Raji (cell line): ENCODE measurements at regions not wholly inside any gene's neighbourhood (a gene's known extent, or its start where the extent isn't known, plus 50 kb on each side); places are given as distances from the start of the nearest gene placed in this dataset.

Experiments used
- POLR2A ChIP-seq: IDR thresholded peaks from 2 replicates; pipeline ENCODE4 v1.6.1; 2011; ENCODE audit warnings: low read depth, low read length, control low read depth; ENCODE audit not compliant: insufficient read depth

DNA sequence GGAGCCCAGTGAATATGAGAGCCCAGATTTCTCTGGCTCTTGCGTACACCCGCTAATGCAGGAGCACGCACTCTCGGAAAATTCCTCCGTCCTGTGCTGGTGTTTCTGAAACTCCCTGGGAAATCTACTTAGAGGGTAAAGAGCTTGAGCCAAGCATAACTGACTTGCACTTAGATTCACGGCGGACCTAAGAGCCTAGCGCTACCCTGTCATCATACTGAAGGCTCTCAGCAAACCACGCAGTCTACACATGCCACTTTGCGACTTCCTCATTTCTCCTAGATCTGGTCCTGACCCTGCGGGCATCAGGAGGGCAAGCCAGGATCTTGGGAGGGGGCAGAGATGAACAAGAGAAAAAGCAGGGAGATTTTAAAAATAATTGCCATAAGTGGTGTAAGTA lies 324.7 kb downstream of the CD83 start:
- no peak for TF ChIP-seq POLR2A

DNA sequence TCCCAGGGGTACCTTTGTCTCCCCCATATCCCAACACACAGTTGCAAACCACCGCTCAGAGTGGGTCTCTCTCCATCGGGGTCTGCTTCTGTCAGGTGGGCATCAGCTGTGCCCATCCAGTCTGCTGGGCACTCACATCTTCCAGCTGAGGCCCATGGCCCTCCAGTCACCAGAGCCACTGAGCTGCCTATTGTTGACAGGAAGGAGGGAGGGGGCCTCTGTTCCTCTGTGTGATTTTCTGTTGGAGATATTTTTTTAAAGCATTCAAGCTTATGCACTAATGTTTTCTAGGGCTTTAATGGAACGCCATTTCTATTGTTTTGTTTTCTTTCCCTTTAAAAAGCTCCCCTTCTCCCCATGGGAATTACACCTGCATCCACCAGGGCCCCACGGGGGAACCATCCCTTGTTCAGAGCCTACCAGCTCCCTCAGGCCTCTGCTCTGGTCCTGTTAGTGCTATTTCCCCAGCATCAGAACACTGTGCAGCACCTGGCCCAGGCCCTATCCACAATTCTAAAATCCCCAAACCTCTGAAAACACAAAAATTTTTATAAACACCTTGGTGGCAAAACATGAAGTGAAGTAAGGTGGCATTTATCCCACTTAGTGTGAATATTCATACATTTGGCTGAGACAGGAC lies 326.2 kb downstream of the CD83 start:
- TF ChIP-seq POLR2A, result no peak

DNA sequence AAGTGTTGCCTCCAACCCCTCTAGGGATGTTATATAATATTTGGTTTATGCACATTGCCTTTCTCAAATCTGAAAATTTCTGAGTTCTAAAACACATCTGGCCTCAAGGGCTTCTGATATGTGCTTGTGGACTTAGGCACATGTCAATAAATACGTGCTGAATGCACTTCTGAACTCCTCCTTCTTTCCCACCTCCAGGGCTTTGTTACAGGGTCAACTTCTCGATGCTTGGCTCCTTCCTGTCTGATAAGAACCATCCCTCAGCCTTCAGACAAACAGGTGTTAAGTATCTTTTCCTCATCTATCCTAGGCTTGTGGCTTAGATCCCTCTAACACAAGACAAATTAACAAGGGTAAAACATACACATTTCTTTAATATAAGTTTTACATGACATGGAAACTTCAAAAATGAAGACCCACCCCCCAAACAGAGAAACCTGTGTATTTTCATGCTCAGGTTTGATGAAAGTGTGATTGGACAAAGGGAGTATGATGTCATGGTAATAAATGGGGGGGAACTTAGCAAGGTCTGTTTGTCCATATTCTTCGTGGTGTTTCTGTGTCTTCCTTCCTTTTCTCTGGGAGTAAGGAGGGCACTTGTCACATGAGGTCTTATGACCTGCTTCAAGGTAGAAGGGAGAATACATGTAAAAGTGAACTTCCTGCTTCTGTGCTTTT lies 326.9 kb downstream of the CD83 start:
- TF ChIP-seq POLR2A, result no peak

DNA sequence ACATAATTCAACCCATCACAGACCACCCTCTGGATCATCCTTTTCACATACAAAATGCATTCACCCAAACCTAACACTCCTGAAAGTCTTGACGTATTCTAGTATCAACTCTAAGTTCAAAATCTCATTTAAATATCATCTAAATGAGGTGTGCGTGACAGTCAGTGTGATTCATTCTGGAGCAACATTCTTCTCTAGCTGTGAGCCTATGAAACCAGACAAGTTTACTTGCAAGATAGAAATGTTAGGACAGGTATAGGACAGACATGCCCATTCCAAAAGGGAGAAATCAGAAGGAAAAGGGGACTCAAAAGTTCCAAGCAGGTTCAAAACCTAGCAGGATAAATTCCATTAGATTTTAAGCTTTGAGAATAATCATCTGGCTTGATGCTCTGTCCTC lies 329.7 kb downstream of the CD83 start:
- TF ChIP-seq POLR2A, result no peak

DNA sequence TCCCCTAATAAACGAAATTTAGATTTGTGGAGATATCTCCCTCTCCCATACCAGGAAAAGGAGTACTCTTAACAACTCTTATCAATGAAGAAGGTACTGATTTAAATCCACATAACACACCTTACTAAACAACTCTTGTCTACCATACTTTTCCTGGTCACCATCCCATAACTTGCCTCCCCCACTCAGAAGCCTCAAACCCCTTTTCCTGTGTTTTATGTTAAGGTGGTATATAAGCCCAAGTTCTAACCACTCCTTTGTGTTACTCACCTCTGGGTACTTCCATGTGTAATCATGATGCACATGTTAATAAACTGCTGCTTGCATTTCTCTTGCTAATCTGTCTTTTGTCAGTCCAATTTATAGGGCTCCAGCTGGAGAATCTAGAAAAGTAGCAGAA lies 330.7 kb downstream of the CD83 start:
- TF ChIP-seq POLR2A, result no peak

DNA sequence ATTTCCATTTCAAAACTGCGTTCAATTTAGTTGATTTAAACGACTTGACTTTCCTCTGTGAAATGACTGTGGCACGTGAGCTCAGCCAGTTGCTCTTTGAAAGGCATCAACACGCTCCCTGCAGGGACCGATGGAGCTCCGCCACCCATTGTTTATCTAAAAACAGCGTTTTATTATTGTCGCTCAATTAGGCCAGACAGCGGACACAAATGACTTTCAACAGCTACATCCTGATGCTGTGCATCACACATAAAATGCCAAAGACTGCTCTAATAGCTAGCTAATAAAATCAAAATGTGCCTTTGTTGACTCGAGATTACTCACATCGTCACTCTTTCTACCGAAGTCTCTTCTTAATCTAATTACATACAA lies 332.5 kb downstream of the CD83 start:
- no peak for TF ChIP-seq POLR2A

DNA sequence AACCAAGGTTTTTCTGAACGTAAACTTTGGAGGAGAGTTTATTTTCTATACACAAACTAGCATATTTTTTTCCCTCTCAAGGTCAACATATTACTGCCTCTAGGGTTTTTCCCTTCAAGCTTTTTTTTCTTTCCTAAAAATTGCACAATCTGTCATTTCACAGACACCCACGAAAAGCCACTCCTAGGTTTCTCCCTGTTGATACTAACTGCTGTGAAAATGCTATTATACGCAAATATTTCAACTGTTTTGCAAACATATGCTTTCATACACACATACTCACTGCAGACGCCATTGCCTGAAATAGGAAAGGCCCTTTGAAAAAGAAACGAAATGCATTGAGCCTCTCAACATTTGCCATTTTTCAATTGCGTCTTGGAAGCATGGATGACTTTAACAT lies 333.0 kb downstream of the CD83 start:
- no peak for TF ChIP-seq POLR2A

DNA sequence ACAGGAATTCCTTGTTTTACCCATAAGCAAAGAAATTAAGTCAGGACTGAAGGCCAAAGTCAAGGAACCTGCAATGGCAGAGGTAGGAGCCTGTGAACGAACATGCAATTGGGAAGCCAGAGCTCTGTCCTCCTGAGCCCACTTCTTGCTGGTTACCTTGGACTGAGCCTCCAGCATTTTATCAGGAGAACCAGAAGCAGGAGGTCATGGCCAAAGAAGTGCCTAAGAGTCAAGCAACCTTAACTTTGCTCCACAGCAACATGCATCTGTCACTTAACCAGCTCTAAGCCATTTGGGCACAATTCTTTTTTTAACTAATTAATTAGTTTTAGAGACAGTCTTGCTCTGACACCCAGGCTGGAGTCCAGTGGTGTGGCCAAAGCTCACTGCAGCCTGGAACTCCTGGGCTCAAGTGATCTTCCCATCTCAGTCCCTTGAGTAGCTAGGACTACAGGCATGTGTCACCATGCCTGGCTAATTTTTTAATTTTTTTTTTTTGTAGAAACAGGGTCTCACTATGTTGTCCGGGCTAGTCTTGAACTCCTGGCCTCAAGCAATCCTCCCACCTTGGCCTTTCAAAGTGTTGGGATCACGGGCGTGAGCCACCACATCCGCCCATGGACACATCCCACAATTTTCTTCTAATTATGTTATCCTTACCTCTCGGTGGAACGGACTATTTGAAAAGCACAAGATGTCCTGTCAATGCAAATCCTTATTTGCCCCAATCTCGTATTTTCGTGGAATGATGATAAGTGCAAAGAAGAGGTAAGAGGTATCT lies 334.2 kb downstream of the CD83 start:
- no peak for TF ChIP-seq POLR2A

DNA sequence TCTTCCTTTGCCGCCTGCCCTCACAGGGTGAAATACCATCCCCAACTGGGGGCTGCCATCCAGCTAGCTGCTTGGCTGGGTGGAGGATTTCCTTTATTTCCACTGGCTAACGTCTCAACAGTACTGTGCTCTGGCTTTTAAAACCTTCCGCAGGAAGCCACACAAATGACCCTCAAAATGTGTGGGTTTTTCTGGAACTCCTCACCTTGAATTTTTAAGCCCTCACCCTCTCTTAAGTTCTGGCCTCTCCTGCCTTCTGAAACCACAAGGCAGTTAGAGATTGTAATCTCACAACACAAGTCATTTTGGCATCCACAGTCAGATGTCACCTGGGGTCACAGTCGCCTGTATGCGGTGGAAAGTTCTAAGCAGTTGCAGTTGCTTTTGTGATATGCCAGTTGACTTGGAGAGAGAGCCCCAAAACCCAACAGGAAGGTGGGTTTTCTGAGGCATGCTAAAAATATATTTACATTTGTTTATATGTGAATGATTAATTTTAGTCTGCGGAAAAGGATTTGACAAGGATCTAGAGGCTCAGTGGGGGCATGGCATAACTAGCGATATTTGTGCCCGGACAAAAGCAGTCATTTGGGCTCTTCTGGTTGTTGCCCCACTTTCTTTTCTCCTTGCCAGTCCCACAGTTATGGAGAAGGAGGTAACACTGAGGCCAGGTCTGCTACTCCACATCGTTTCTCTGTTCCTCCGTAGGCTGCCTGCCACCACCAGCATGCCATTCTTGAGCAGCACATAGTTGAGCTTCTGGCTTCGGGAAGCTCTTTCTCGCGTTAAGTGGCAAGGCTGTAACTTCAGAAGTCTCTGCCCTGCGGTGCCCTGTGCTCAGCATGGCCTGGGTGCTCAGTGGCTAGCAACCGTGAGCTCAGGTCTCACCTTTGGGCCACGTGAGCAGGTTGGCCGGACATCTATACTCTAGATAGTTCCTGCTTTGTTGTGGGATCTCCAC lies 335.3 kb downstream of the CD83 start:
- no peak for TF ChIP-seq POLR2A

DNA sequence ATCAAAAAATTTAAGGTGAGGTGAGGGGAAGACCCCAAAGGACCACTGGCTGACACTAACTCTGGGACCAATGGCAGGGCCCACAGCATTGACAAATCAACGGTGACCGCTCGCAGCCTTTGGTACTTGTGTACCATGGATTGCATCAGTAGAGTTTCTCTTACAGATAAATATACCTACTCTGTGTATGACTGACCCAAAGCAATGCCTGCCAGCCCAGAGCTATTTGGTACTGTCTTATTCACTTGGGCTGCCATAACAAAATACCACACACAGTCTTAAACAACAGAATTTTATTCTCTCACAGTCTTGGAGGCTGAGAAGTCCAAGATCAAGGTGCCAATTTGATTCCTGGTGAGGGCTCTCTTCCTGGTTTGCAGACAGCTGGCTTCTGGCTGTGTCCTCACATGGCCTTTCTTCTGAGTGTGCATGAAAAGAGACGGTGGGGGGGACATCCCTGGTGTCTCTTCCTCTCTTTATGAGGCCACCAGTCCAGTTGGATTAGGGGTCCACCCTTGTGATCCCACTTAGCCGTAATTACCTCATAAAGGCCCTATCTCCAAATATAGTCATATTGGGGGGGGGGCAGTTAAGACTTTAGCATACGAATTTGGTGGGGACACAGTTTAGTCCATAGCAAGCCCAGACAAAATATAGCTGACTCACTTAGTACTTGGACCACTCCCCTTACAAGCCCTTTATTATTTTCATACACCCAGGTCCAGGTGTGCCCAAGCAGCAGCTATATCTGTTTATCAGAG lies 336.3 kb downstream of the CD83 start:
- no peak for TF ChIP-seq POLR2A

DNA sequence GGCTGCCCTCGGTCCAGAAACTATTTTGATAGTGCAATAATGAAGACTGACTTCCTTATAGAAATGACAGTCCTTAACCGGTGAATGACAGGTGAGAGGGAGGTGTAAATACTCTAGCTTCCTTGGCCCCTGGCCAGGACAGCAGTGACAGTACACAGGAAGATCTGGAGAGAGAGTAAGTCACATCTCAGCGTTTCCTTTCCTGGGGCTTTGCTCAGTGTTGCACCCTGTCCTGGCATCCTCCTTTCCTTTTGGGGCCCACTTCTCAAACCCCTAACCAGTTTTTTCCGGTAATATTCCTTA lies 336.9 kb downstream of the CD83 start:
- TF ChIP-seq POLR2A, result no peak

DNA sequence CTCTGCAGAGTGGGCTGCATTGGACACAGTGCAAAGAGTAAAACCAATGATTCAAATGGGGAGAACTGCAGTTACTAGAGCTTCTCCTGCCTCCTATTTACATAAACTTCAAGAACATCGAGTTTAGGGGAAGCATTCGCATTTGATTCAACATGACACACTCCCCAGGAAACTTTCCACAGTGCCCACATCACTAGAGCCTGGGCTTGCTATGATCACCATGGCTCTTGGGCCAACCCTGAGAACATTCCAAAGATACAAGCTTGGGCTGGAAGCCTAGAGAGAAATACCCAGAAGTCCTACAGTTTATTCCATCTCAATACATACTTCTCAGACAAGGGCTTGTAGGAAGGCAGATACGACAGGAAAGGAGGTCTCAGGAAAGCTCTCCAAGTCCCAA lies 337.9 kb downstream of the CD83 start:
- no peak for TF ChIP-seq POLR2A

DNA sequence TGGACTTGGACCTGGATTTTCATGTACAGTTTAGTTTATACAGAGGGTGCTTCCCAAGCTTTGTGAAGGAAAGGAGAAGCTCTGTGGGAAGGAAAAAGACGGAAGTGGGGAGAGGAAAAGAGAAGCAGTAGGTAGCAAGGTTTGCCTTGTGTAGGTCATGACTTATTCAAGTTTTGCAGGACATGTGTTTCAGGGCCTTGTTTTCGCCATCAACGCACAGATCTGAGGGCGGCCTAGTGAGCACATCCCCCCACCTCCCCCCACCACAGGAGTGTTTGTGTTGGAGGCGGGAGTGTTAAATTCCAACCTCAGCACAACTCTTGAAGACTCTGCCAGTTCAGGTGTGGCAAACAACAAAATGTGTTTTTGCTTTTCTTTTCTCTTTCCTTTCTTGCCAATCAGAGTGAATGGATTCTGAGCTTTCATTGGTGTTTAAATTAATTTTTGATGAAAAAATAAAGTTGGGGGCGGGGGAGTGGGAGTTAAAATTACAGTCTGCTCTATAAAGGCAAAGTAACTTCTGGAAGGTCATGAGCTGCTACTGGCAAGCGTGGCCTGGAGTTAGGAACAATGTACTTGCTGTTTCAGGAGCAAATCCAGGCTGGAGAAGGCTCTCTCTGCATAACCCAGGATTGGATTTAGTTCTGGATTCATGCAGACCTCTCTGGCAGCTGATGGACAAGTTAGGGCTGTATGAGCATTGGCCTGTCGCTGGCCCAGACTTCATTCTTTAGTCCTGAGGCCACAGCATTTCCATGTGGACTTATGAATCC lies 338.5 kb downstream of the CD83 start:
- no peak for TF ChIP-seq POLR2A

DNA sequence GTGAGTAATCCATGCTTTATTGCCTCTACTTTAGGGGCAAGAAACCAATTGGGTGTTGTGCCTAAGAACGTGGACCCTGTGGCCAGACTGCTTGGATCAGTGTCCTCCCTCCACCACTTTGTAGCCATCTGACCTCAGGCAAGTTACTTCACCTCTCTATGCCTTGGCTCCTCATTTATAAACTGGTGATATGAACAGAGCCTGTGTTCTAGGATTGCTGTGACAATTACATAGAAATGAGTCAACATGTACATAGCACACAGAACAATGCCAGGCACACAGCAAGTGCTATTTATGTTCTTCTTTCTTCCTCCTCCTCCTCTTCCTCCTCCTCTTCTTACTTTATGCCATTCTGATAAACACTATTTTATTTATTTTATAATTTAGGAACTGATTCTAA lies 339.4 kb downstream of the CD83 start:
- no peak for TF ChIP-seq POLR2A
